ENCODE measurements at regions not wholly inside any gene's neighbourhood (a gene's known extent, or its start where the extent isn't known, plus 50 kb on each side); places are given as distances from the start of the nearest gene placed in this dataset.
"Not testable (repeated sequence)": the region's sequence is repeated elsewhere in the genome, so short reads cannot be mapped to it uniquely, and the experiment has no call there.

DNA sequence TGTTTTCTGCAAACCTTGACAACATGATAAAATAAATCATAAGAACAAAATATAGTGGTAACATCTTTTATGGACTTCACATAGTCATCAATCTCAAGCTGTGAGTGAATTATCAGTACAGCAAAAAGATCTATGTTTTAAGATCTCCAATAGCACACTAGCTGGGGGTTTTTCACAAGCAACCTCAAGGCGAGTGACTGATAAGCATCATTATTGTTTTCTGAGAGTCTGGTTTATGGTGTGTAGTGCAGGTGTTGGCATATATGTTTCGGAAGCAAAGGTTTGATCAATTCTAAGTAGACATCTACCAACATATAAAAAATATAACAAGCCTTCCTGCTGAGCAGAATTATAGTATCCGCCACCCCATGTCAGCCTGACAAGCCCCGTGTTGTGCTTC, 403.8 kb upstream of the MGMT start:
- DNase-seq = no peak

DNA sequence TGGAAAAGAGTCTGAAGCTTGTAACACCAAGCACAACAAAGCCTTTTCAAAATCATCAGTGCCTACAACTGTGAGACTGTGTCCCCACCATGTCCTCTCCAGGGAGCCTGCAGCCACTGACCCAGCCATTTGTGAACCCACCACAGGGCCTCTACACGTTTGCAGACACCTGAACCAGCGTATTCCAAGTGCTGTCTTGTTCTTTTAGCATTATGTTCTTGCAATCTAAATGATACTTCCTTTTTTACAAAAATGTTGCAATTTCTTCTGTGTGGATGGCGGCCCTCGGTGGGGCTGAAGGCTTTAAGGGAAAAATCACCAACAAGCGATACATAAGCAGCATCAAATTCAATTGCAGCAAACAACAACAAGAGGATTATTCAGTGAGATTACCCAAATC, 403.2 kb upstream of the MGMT start:
- no peak for DNase-seq

DNA sequence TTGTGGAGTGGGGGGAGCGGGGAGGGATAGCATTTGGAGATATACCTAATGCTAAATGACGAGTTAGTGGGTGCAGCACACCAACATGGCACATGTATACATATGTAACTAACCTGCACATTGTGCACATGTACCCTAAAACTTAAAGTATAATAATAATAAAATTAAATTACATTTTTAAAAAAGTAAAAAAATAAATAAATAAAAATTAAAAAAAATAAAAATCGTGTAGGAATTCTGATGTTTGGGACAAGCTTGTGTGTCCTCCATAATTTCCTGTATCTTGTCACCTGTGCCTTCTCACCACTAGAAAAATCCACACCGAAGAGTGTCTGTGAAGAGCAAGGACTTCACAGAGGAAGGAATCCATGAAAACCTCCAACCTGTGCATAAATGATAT, 400.5 kb upstream of the MGMT start:
- DNase-seq = not testable (repeated sequence)

DNA sequence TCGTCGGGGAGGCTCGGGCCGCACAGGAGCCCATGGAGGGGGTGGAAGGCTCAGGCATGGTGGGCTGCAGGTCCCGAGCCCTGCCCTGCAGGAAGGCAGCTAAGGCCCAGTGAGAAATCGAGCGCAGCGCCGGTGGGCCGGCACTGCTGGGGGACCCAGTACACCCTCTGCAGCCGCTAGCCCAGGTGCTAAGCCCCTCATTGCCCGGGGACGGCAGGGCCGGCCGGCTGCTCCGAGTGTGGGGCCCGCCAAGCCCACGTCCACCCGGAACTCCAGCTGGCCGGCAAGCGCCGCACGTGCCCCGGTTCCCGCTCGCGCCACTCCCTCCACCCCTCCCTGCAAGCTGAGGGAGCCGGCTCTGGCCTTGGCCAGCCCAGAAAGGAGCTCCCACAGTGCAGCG, 395.6 kb upstream of the MGMT start:
- DNase-seq = not testable (repeated sequence)

DNA sequence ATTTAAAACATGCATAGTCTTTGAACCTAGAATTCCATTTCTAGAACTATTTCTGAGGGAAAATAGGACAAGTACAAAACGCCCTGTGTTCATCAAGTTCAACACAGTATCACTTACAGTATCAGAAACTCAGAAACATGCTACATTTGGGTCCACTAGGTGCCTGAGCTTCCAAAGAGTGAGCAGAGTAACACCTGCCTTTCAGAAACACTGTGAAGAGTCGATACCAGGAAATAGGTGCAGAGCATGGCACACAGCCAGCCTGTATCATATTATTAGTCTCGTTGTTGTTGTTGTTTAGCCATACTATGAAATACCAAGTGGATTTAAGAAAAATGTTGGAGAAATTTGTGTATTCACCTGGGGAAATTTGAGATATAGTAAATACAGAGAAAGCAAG, 392.1 kb upstream of the MGMT start:
- DNase-seq = no peak

DNA sequence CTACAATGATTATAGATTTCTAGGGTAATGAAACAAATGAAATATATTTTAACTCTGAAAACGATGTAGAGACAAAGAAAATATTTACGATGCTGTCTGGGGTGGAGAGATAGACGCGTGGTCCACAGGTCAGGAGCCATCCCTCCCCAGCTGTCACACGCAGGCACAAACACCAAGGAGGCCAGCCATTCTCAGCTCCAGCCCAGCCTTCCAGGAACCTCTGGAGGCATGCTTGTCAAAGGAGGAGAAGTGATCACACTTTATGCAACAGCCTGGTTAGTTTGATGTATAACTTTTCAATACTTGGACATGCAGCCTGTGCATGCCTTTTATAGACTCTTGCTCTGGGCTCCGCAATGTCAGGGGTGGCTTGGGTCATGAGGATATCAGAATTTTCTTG, 391.5 kb upstream of the MGMT start:
- no peak for DNase-seq

DNA sequence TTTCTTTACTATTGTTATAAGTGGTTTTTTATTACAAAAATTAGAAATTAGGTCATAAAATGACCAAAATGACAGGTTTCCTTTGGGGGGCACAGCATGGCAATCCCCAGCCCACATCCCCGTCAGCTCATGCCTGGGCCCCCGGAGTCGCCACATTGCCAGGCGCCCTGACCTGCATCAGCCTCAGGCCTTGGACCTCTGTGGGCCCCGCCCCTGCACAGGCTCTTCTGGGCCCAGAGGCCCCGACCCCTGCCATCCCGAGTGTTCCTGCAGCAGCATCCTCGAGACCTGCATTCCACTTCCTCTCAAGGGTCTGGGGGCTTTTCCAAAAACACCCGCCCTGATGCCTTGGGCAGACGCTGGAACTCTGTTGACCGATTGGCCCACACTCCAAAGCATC, 391.1 kb upstream of the MGMT start:
- DNase-seq = no peak

DNA sequence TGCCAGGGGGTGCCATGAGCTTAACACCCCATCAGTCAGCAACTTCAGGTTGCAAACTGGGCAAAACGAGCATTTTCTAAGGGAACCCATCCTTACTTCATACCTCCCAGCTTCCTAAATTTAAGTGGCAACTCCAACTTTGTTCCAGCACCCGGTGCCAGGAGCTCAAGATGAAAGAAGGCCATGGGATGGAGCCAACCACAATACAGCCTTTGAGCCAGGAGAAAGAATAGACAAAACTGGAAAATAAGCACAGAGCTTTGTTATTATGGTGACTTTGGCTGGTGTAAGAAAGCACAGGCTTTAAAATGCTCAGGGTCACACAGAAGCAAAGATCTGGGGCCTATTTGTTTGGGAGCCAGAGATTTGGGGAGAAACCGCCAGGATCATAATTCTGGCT, 388.7 kb upstream of the MGMT start:
- no peak for DNase-seq

DNA sequence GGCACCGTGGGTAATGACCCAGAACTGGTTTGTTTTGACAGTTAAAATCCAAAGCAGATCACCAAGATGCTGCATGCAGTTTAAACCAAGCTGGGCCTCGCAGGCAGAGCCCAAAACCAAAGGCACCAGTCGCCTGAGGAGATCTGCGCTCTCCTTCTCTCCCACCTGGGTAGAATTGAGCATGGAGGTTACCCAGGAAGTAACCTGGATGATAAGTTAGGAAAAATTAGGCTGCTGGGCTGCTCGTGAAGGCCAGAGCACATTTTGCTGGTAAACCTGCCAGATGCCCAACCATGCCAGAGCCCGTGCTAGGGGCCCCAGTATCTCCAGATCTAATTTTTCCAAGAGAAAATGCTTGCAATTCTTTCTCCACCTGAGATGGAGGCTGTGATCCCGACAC, 388.3 kb upstream of the MGMT start:
- DNase-seq = no peak

DNA sequence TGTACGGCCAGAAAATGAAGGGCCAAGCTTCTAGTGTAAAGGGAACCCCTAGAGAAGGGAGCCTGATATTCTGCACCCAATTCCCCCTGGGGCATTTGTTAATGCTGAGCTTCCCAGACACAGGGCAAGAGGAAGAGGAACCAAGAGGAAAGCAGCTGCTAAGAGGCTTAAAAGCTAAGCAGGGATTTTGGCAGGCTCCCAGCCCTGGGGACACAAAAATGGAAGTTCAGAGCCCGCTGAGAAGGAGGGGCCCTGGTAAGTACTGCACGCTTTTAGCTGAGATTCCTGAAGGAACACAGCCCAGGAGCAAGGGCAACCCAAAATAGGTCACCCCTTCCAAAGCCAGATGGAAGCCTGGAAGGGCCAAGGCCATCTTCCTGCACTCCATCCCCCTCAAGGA, 387.3 kb upstream of the MGMT start:
- no peak for DNase-seq

DNA sequence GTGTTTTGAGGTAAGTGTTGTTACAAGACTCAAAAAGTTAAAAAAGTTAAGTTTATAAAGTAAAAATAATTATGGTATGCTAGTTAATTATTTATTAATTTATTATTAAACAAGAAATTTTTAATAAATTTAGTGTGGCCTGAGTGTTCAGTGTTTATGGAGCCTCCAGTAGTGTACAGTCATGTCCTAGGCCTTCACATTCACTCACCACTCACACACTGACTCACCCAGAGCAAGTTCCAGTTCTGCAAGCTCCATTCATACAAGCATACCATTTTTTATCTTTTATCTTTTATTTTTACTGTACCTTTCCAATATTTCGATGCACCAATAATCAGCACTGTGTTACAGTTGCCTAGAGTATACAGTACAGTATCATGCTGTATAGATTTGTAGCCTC, 381.2 kb upstream of the MGMT start:
- no peak for DNase-seq

DNA sequence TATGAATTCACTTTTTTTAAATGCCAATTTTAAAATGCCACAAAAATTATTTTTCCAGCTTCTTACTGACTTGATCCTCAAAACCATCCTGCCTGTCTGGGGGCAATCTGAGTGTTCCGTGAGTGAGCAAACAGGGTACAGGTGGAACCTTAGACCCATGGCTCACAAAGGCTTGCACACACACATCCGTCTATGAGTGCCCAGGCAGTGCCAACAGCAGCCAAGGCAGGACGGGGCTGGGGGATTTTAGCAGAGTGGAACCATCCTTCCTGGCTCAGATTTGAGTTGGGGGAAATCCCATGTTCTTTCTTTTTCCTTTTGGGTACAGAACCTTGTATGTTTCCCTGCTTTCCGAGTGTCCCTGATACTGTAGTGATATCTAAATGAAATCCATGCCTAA, 377.7 kb upstream of the MGMT start:
- DNase-seq = no peak

DNA sequence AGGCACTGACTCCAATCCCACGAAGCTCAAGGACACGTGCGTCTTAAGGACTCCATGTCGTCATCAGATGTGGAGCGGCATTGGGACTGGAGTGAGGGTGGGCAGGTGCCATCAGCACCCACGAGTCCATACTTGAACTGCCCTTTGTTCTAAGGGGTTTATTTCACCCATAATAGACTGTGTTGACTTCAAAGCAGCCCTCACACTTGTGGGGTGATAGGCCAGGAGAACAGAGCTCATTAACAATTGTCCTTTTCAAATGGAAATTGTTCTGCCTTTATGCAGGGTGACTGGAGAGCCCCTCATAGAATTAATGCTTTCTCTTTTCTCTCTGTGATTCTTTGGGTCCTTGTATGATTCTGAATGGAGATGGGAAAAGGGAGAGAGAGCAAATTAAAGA, 376.9 kb upstream of the MGMT start:
- DNase-seq = no peak

DNA sequence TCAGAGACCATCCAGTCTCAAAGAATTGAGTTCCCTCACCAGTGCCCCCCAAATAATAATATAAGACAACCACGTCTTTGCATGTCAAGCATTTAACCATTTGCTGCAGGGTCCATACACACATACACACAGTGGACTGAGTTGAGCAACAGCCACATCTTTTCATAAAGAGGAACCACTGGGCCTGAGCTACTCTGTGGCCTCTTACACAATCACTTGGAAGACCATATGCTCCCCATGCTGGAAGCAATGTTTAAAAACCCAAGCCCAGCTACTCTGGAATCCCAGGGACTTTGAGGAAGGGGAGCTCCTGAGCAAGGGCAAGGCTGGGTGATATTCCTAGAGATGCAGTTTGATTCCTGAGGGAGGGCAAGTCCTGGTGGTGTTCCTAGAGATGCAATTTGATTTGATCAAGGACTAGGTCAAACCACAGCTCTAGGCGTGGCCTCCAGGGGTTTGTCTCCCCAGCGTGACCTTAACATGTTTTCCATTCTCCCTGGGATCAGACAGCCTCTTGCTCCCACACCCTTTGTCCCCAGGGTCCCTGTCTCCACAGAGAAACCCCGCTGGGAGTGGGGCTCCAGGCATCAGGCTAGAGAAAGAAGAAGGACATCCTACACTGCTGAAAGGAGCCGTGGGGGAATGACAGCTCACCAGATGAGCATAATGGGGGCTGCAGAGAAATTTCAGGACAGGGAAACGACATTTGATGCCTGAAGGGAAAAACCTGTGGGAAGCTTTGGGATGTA, 376.2 kb upstream of the MGMT start:
- DNase-seq = no peak

DNA sequence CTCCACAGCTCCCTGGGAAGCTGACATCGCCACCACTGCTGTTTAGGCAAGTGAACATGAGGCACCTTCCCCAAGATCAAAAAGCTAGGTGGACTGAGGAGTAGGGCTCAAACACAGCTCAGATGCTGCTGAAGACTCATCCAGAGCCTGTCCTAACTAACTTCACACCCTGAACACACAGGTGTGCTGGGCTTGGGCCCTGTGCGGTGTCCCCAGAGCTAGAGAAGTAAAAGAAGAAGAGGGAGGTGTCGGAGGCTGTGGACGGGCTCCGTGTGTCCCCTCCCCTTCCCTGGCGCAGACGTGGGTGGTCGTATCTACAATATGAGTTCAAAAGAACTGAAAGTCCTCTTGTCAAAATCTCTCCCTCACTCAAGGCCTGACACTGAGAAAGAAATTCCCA, 373.4 kb upstream of the MGMT start:
- no peak for DNase-seq

DNA sequence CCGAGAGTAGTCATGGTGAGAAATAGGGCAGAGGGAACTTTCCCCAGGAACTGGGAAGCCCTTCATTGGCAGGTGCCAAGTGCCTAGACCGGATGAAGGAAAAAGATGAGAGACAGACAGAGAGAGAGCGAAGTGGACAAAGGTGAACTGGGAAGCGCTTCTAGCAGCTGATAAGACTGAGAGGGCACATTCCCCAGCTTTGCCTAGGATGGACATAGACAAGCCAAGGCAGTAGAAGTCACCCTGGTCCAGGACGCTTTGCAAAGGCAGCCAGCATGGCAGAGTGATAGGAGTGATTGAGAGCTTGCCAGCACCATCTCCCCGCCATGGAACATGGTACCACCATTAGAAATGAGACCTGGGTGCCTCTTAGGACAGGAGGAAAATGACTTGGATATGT, 372.8 kb upstream of the MGMT start:
- no peak for DNase-seq

DNA sequence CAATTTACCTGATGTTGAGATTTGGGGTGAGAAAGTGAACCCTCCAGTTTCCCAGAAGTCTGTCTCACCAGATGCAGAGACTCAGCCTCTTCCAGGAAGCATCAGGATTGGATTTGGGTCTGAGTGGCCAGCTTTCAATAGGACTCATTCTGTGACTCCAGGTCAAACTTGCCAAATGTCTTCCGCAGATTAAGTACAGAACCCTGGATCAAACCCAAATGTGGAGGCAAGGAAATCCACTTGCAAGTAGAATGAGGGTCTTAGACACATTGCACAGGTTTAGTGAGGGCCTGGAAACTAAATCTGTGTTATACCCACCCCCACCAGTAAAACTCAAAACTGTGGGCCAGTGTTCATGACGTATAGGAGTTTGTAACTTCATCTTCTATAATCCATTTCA, 372.2 kb upstream of the MGMT start:
- DNase-seq = no peak

DNA sequence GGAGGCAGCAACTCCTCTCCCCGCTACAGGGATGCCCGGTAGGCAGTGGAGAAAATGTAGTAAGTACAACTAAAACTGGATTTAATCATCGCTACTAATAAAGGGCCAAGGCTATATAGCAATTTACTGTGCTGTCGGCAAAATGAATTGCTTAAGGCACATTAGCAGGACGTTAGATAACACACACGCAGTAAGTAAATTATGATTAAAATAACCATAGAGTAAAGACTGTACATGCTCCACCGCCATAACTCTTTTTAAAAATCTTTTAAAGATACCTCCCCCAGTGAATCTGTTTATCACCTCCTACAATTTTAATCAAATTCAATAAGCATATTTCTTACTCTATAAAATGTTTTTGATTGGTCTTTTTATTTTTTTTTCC, 371.4 kb upstream of the MGMT start:
- DNase-seq = no peak

DNA sequence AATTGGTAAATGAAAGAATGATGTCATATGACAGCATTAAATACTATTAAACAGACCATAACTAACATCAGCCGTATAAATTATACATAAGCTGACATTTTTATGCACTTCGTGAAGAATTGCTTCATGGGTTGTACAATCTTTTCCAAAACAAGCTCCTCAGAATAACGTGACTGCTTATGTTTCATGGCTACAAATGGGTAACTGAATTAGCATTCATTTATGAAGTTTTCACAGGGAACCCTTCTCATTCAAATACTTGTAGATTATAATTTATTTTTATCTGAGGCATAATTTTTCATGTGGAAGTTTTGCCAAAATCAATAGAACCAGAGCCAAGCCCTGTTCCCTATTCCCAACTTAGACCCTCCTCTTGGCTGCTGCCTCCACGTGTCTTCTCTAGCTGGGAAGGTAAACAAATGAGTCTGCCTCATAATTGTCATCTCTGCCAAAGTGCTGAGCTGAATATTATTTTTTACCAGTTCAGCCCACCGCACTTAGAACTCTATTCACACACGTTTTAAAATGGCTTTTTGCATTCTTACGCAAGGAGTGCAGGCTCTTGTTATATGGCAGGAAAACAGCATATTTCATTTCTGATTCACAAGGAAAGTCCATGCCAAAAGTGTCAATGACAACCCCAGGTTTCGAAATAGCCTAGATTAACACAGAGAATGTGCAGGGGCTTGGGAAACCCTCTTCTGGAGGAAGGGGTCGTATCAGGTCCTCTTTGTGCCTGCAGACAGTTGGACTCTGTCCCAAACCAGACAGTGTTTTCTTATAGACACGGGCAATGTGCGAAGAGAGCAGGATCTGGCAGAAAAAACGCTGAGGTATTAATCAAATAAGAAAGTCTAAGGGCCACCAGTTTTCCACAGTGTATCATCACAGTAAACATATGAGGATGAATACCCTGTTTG, 370.7 kb upstream of the MGMT start:
- no peak for DNase-seq

DNA sequence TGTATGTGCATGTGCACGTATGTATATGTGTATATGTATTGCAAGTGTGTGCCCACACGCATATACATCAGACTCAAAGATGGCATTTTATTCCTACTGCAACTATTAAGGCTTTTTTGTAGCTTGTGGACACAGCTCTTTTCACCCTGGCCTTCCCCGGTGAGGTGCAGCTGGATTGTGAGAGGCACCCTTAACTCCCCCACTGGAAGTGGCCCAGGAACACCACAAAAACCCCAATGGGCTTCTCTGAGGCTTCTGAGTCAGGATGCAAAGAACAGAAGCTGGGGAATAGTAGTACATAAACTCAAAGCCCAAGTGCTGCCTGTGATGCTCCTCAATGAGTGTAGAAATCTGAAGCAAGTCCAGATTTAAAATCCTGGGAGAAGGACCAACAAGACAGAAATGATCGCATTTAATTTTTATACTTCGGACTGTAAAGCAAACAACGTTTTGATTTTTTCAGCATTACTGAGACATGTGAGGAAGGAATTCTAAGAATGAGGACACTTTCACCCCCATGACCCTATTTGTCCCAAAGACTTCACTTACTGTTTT, 369.2 kb upstream of the MGMT start:
- no peak for DNase-seq

DNA sequence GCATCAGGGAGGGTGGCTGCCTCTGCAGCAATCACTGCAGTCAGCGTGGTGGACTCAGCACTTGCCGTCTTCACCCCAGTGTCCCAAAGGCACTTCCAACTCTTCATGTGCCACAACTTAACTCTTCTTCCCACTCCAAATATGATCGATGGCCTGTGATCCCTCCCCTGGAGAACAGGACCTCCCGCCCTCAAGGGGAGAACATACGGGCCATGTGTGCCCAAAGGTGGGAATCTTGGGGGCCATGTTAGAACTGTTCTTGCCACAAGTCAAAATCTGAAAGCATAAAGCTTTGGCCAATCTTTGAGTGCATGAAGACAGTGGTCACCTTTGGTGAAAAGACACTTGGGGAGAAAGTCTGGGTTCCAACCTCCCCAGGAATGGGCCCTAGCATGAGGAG, 368.5 kb upstream of the MGMT start:
- DNase-seq = no peak

DNA sequence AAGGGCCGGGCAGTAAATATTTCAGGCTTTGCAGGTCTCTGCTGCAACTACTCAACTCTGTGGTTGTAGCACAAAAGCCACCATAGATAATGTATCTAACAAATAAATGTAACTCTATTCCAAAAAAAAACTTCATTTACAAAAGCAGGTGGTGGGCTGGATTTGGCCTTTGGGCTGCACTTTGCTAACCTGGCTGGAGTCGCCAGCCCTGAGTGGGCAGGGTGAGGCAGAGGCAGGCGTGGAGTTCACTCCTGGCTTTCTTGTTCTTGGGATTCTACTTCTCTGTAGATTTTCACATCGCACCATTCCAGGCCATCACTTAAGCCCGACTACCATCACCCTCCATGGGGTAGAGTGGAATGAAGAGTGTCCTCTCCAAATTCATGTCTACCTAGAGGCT, 367.6 kb upstream of the MGMT start:
- DNase-seq = no peak

DNA sequence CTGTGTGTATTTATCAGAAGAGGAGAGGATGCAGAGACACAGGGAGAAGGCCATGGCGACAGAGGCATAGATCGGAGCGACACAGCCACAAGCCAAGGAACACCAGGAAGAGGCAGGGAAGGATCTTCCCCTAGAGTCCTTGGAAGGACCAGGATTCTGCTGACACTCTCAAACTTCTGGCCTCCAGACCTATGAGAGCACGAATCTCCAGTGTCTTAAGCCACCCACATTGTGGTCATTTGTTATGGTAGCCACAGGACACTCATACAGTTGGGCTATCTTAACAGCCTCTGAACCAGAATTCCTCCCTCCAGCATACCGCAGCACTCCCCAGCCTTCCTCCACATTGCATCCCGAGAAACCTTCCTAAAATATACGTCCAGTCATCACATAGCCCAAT, 367.0 kb upstream of the MGMT start:
- DNase-seq = no peak

Data from activated naive CD4-positive, alpha-beta T cell (primary cell).